GM03348 (cell line): ENCODE measurements at regions not wholly inside any gene's neighbourhood (a gene's known extent, or its start where the extent isn't known, plus 50 kb on each side); places are given as distances from the start of the nearest gene placed in this dataset.

Experiments used
- DNase-seq: peaks from one replicate; pipeline ENCODE4 v3.0.0; 2012; ENCODE audit warnings: low spot score

- no peak for DNase-seq
Observed at GRCh38 chr6:132244744-132245143, 156.5 kb downstream of the MOXD1 start.

GRCh38 chr6:132236744-132237143, 164.5 kb downstream of the MOXD1 start:
- peak; percentile 24 for DNase-seq

GRCh38 chr6:132236281-132236680, 165.0 kb downstream of the MOXD1 start:
- no peak for DNase-seq

GRCh38 chr6:132235596-132236280, 165.5 kb downstream of the MOXD1 start:
- DNase-seq: no peak

- no peak for DNase-seq
Observed at GRCh38 chr6:132234356-132234755, 166.9 kb downstream of the MOXD1 start.

- DNase-seq: no peak
Observed at GRCh38 chr6:132231121-132231884, 170.0 kb downstream of the MOXD1 start.

- DNase-seq: no peak
Observed at GRCh38 chr6:132228894-132229293, 172.4 kb downstream of the MOXD1 start.

- DNase-seq: no peak
Observed at GRCh38 chr6:132227904-132228303, 173.4 kb downstream of the MOXD1 start.

GRCh38 chr6:132224943-132225342, 176.3 kb downstream of the MOXD1 start:
- no peak for DNase-seq

- no peak for DNase-seq
Observed at GRCh38 chr6:132220800-132221199, 180.5 kb downstream of the MOXD1 start.

GRCh38 chr6:132219901-132220300, 181.4 kb downstream of the MOXD1 start:
- DNase-seq: no peak

- peak; percentile 47 for DNase-seq
Observed at GRCh38 chr6:132218059-132218696, 183.1 kb downstream of the MOXD1 start.

GRCh38 chr6:132215805-132216204, 185.5 kb downstream of the MOXD1 start:
- DNase-seq: no peak

- DNase-seq: no peak
Observed at GRCh38 chr6:132214716-132215115, 186.6 kb downstream of the MOXD1 start.

GRCh38 chr6:132213732-132214131, 187.5 kb downstream of the MOXD1 start:
- no peak for DNase-seq

GRCh38 chr6:132213191-132213590, 188.1 kb downstream of the MOXD1 start:
- DNase-seq: no peak

GRCh38 chr6:132210886-132211563, 190.2 kb downstream of the MOXD1 start:
- DNase-seq: no peak

- DNase-seq: no peak
Observed at GRCh38 chr6:132209351-132209750, 191.9 kb downstream of the MOXD1 start.

GRCh38 chr6:132207991-132208390, 193.3 kb downstream of the MOXD1 start:
- DNase-seq: no peak

GRCh38 chr6:132205946-132206345, 195.3 kb downstream of the MOXD1 start:
- no peak for DNase-seq

- DNase-seq: no peak
Observed at GRCh38 chr6:132204591-132204990, 196.7 kb downstream of the MOXD1 start.

GRCh38 chr6:132202574-132202973, 198.7 kb downstream of the MOXD1 start:
- peak; percentile 72 for DNase-seq

- DNase-seq: peak; percentile 47
Observed at GRCh38 chr6:132199343-132199742, 201.9 kb downstream of the MOXD1 start.
